SK-N-MC (cell line): ENCODE measurements at regions not wholly inside any gene's neighbourhood (a gene's known extent, or its start where the extent isn't known, plus 50 kb on each side); places are given as distances from the start of the nearest gene placed in this dataset.

ENCODE experiments used
- DNase-seq: peaks from one replicate; pipeline ENCODE4 v3.0.0-alpha.2; 2011; ENCODE audit warnings: low read depth, low spot score
- H3K27ac ChIP-seq: fragments of 200-600 bp; sonication (generic); 2 replicates; pipeline ENCODE4 v1.5.1; 2016; ENCODE audit warnings: mixed run types
- H3K36me3 ChIP-seq: fragments of 200-600 bp; sonication (generic); 2 replicates; pipeline ENCODE4 v1.6.1; 2017; ENCODE audit warnings: antibody characterized with exemption, low read length, mixed read lengths; ENCODE audit not compliant: insufficient read depth
- H3K4me3 ChIP-seq: fragments of 200-600 bp; sonication (generic); 2 replicates; pipeline ENCODE4 v1.5.1; 2016
- H3K9ac ChIP-seq: fragments of 200-600 bp; sonication (generic); 2 replicates; pipeline ENCODE4 v1.8.0; 2017; ENCODE audit warnings: mixed run types, mixed read lengths; ENCODE audit not compliant: insufficient read length
- H3K9me3 ChIP-seq: fragments of 200-600 bp; sonication (generic); 2 replicates; pipeline ENCODE4 v1.6.1; 2017; ENCODE audit warnings: low read depth, mild to moderate bottlenecking, antibody characterized with exemption, low read length, moderate library complexity, mixed read lengths
- EZH2 ChIP-seq: fragments of 200-600 bp; sonication (generic); IDR thresholded peaks from one replicate; pipeline ENCODE4 v1.6.1; 2017; ENCODE audit warnings: antibody characterized with exemption
- FOXP2 ChIP-seq: optimal IDR thresholded peaks from 2 replicates; pipeline ENCODE3; 2011; ENCODE audit warnings: mild to moderate bottlenecking, moderate library complexity; ENCODE audit not compliant: insufficient read depth; ENCODE audit errors: extremely low read length, control extremely low read depth
- POLR2AphosphoS5 ChIP-seq: IDR thresholded peaks from 2 replicates; pipeline ENCODE4 v1.6.1; 2012; ENCODE audit warnings: mild to moderate bottlenecking, low read depth, low read length, borderline replicate concordance

GRCh38 chr14:38143659-38144505 lies 63.8 kb upstream of the SSTR1 start:
- Histone ChIP-seq H3K9ac (peak overlapping the region; percentile 56), H3K4me3 (peak overlapping the region; percentile 73)
- DNase-seq: no peak

GRCh38 chr14:38145142-38145541 lies 62.6 kb upstream of the SSTR1 start:
- no peak overlapping the region for H3K4me3 ChIP-seq
- DNase-seq: no peak
- H3K36me3 ChIP-seq: no peaks in the 10 kb centered on the region
- no peaks in the 10 kb centered on the region for H3K9me3 ChIP-seq
- no peak overlapping the region for H3K27ac ChIP-seq
- H3K9ac ChIP-seq: no peak overlapping the region
- TF ChIP-seq EZH2: no peak
- no peak for TF ChIP-seq POLR2AphosphoS5
- TF ChIP-seq FOXP2: no peak

More at GRCh38 chr14:38143659-38144505, 63.8 kb upstream of the SSTR1 start:
- Histone ChIP-seq H3K27ac (peak overlapping the region; percentile 90), H3K9me3 (no peaks in the 10 kb centered on the region), H3K36me3 (no peaks in the 10 kb centered on the region)
- TF ChIP-seq POLR2AphosphoS5 (no peak), FOXP2 (no peak), EZH2 (no peak)

GRCh38 chr14:38150075-38150474 lies 57.6 kb upstream of the SSTR1 start:
- DNase-seq: no peak
- H3K4me3 ChIP-seq: no peak overlapping the region
- H3K36me3 ChIP-seq: no peaks in the 10 kb centered on the region
- H3K9me3 ChIP-seq: no peaks in the 10 kb centered on the region
- TF ChIP-seq EZH2 (no peak), POLR2AphosphoS5 (no peak), FOXP2 (no peak)
- no peak overlapping the region for H3K9ac ChIP-seq
- H3K27ac ChIP-seq: no peak overlapping the region
